H1 (cell line): ENCODE measurements at regions not wholly inside any gene's neighbourhood (a gene's known extent, or its start where the extent isn't known, plus 50 kb on each side); places are given as distances from the start of the nearest gene placed in this dataset.

ENCODE experiments used
- HDAC2 ChIP-seq, 2 experiments: fragments of 300-600 bp in 1 of 2; sonication (generic) in 1 of 2; IDR thresholded peaks; 2 replicates each; pipeline ENCODE4 v1.6.1; 2011 to 2012; ENCODE audit warnings: low read depth in 2 of 2, low read length in 2 of 2, mild to moderate bottlenecking in 2 of 2, moderate library complexity in 2 of 2, borderline replicate concordance in 1 of 2, inconsistent platforms in 1 of 2
- KDM1A ChIP-seq: fragments of 200-600, 300-600 bp; sonication (generic); IDR thresholded peaks from 2 replicates; pipeline ENCODE4 v1.7.1; 2016; ENCODE audit warnings: mild to moderate bottlenecking, low read length, borderline replicate concordance
- SP1 ChIP-seq: IDR thresholded peaks from 2 replicates; pipeline ENCODE4 v1.6.1; 2011; ENCODE audit warnings: low read depth, low read length
- TBP ChIP-seq: IDR thresholded peaks from 2 replicates; pipeline ENCODE4 v1.6.1; 2011; ENCODE audit warnings: low read depth, low read length, improper control_type of control experiment

- TF ChIP-seq KDM1A = no peak
- TF ChIP-seq HDAC2 (IDR thresholded peaks at IDR 0.05; ENCODE audit: borderline replicate concordance in 1 of 2, low read depth in 2 of 2, low read length in 2 of 2) = no peak
- TF ChIP-seq TBP = no peak
- TF ChIP-seq SP1 = no peak
These were observed 175.7 kb downstream of the ICOS start (continued) for GRCh38 chr2:204112084-204112770.
